ENCODE measurements at regions not wholly inside any gene's neighbourhood (a gene's known extent, or its start where the extent isn't known, plus 50 kb on each side); places are given as distances from the start of the nearest gene placed in this dataset.
"Not testable (repeated sequence)": the region's sequence is repeated elsewhere in the genome, so short reads cannot be mapped to it uniquely, and the experiment has no call there.

GRCh38 chr2:95721726-95722125, 129.9 kb downstream of the TRIM43 start:
- Histone ChIP-seq H3K4me1 (ENCODE audit: insufficient read depth, low read length) (no peaks in the 10 kb centered on the region), H3K27ac (ENCODE audit: low read depth in 1 of 2, low read length in 2 of 2) (no peak overlapping the region), H3K4me3 (ENCODE audit: low read length) (no peak overlapping the region), H3K27me3 (ENCODE audit: control insufficient read depth in 1 of 2, insufficient read depth in 2 of 2, low read length in 2 of 2) (no peaks in the 10 kb centered on the region), H3K9me3 (ENCODE audit: control insufficient read depth in 1 of 2, insufficient read depth in 1 of 2, low read length in 2 of 2) (no peaks in the 10 kb centered on the region), H3K36me3 (ENCODE audit: insufficient read depth, low read length) (no peaks in the 10 kb centered on the region)
- ATAC-seq (ENCODE audit: poor library complexity) = no peak
- CTCF ChIA-PET = no interaction called here
- POLR2A ChIA-PET = no interaction called here
- H3K9me3 Mint-ChIP-seq = no peaks in the 10 kb centered on the region
- no peak overlapping the region for H3K4me3 Mint-ChIP-seq
- TF ChIP-seq CTCF (IDR thresholded peaks at IDR 0.05) = no peak
- intact Hi-C loops (cut with DNase I, micrococcal nuclease) = no loop called here
- H3K4me1 Mint-ChIP-seq (ENCODE audit: low read depth) = no peaks in the 10 kb centered on the region
- DNase-seq = no peak
- H3K27ac Mint-ChIP-seq = no peak overlapping the region
- H3K27me3 Mint-ChIP-seq = peaks cover 1% of the 10 kb centered on the region
- no peaks in the 10 kb centered on the region for H3K36me3 Mint-ChIP-seq (ENCODE audit: low read depth)

GRCh38 chr2:95722131-95722697, 130.4 kb downstream of the TRIM43 start:
- intact Hi-C loops (cut with DNase I, micrococcal nuclease) = no loop called here
- ATAC-seq (ENCODE audit: poor library complexity) = no peak
- Mint-ChIP-seq H3K4me1 (ENCODE audit: low read depth) (no peaks in the 10 kb centered on the region), H3K27me3 (peaks cover 4% of the 10 kb centered on the region), H3K36me3 (ENCODE audit: low read depth) (no peaks in the 10 kb centered on the region), H3K4me3 (no peak overlapping the region), H3K9me3 (no peaks in the 10 kb centered on the region), H3K27ac (no peak overlapping the region)
- Histone ChIP-seq H3K4me1 (ENCODE audit: insufficient read depth, low read length) (no peaks in the 10 kb centered on the region), H3K27ac (ENCODE audit: low read depth in 1 of 2, low read length in 2 of 2) (no peak overlapping the region), H3K4me3 (ENCODE audit: low read length) (no peak overlapping the region), H3K36me3 (ENCODE audit: insufficient read depth, low read length) (no peaks in the 10 kb centered on the region), H3K9me3 (ENCODE audit: control insufficient read depth in 1 of 2, insufficient read depth in 1 of 2, low read length in 2 of 2) (no peaks in the 10 kb centered on the region), H3K27me3 (ENCODE audit: control insufficient read depth in 1 of 2, insufficient read depth in 2 of 2, low read length in 2 of 2) (no peaks in the 10 kb centered on the region)
- ChIA-PET CTCF (no interaction called here), POLR2A (no interaction called here)
- TF ChIP-seq CTCF (IDR thresholded peaks at IDR 0.05) = no peak
- no peak for DNase-seq

GRCh38 chr2:95723627-95724210, 131.9 kb downstream of the TRIM43 start:
- DNase-seq; H3K4me1 ChIP-seq (ENCODE audit: insufficient read depth, low read length); CTCF ChIA-PET; H3K27me3 Mint-ChIP-seq; intact Hi-C loops (cut with DNase I, micrococcal nuclease); H3K36me3 Mint-ChIP-seq (ENCODE audit: low read depth); H3K9me3 Mint-ChIP-seq; H3K4me3 ChIP-seq (ENCODE audit: low read length); H3K27ac ChIP-seq (ENCODE audit: low read depth in 1 of 2, low read length in 2 of 2); POLR2A ChIA-PET; H3K27me3 ChIP-seq (ENCODE audit: control insufficient read depth in 1 of 2, insufficient read depth in 2 of 2, low read length in 2 of 2); H3K27ac Mint-ChIP-seq; H3K4me3 Mint-ChIP-seq; ATAC-seq (ENCODE audit: poor library complexity); H3K9me3 ChIP-seq (ENCODE audit: control insufficient read depth in 1 of 2, insufficient read depth in 1 of 2, low read length in 2 of 2); H3K4me1 Mint-ChIP-seq (ENCODE audit: low read depth); H3K36me3 ChIP-seq (ENCODE audit: insufficient read depth, low read length): not testable (repeated sequence)

GRCh38 chr2:95725191-95725590, 133.4 kb downstream of the TRIM43 start:
- intact Hi-C loops (cut with DNase I, micrococcal nuclease); H3K9me3 Mint-ChIP-seq; H3K4me3 Mint-ChIP-seq; DNase-seq; CTCF ChIA-PET; ATAC-seq (ENCODE audit: poor library complexity); H3K4me1 Mint-ChIP-seq (ENCODE audit: low read depth); H3K36me3 Mint-ChIP-seq (ENCODE audit: low read depth); H3K27ac Mint-ChIP-seq; H3K27me3 Mint-ChIP-seq; H3K4me1 ChIP-seq (ENCODE audit: insufficient read depth, low read length); H3K4me3 ChIP-seq (ENCODE audit: low read length); H3K27ac ChIP-seq (ENCODE audit: low read depth in 1 of 2, low read length in 2 of 2); H3K27me3 ChIP-seq (ENCODE audit: control insufficient read depth in 1 of 2, insufficient read depth in 2 of 2, low read length in 2 of 2); H3K36me3 ChIP-seq (ENCODE audit: insufficient read depth, low read length); H3K9me3 ChIP-seq (ENCODE audit: control insufficient read depth in 1 of 2, insufficient read depth in 1 of 2, low read length in 2 of 2); POLR2A ChIA-PET: not testable (repeated sequence)

- H3K9me3 ChIP-seq (ENCODE audit: control insufficient read depth in 1 of 2, insufficient read depth in 1 of 2, low read length in 2 of 2); H3K27ac ChIP-seq (ENCODE audit: low read depth in 1 of 2, low read length in 2 of 2); H3K36me3 ChIP-seq (ENCODE audit: insufficient read depth, low read length); H3K4me3 Mint-ChIP-seq; H3K9me3 Mint-ChIP-seq; DNase-seq; intact Hi-C loops (cut with DNase I, micrococcal nuclease); ATAC-seq (ENCODE audit: poor library complexity); H3K36me3 Mint-ChIP-seq (ENCODE audit: low read depth); H3K27me3 Mint-ChIP-seq; H3K27me3 ChIP-seq (ENCODE audit: control insufficient read depth in 1 of 2, insufficient read depth in 2 of 2, low read length in 2 of 2); H3K4me3 ChIP-seq (ENCODE audit: low read length); H3K4me1 Mint-ChIP-seq (ENCODE audit: low read depth); H3K27ac Mint-ChIP-seq; H3K4me1 ChIP-seq (ENCODE audit: insufficient read depth, low read length); POLR2A ChIA-PET; CTCF ChIA-PET: not testable (repeated sequence)
Observed at GRCh38 chr2:95725677-95726076, 133.9 kb downstream of the TRIM43 start.

- H3K27ac ChIP-seq (ENCODE audit: low read depth in 1 of 2, low read length in 2 of 2); DNase-seq; ATAC-seq (ENCODE audit: poor library complexity); H3K4me1 ChIP-seq (ENCODE audit: insufficient read depth, low read length); H3K27me3 ChIP-seq (ENCODE audit: control insufficient read depth in 1 of 2, insufficient read depth in 2 of 2, low read length in 2 of 2); intact Hi-C loops (cut with DNase I, micrococcal nuclease); H3K4me1 Mint-ChIP-seq (ENCODE audit: low read depth); CTCF ChIA-PET; H3K4me3 Mint-ChIP-seq; H3K9me3 ChIP-seq (ENCODE audit: control insufficient read depth in 1 of 2, insufficient read depth in 1 of 2, low read length in 2 of 2); H3K9me3 Mint-ChIP-seq; H3K36me3 ChIP-seq (ENCODE audit: insufficient read depth, low read length); H3K27ac Mint-ChIP-seq; POLR2A ChIA-PET; H3K4me3 ChIP-seq (ENCODE audit: low read length); H3K36me3 Mint-ChIP-seq (ENCODE audit: low read depth): not testable (repeated sequence)
- peaks cover 21% of the 10 kb centered on the region for H3K27me3 Mint-ChIP-seq
Observed at GRCh38 chr2:95727420-95727819, 135.6 kb downstream of the TRIM43 start.

Data from CD4-positive, alpha-beta T cell (primary cell).